Embryonic facial prominence (tissue), 1 donor: ENCODE measurements at regions not wholly inside any gene's neighbourhood (a gene's known extent, or its start where the extent isn't known, plus 50 kb on each side); places are given as distances from the start of the nearest gene placed in this dataset.

Experiments used
- DNase-seq: peaks from one replicate; pipeline ENCODE4 v3.0.0-alpha.2; 2016; ENCODE audit errors: extremely low spot score

GRCh38 chr3:64464955-64465354 lies 222.8 kb downstream of the ADAMTS9 start:
- DNase-seq = no peak

GRCh38 chr3:64463981-64464380 lies 223.8 kb downstream of the ADAMTS9 start:
- no peak for DNase-seq

DNA sequence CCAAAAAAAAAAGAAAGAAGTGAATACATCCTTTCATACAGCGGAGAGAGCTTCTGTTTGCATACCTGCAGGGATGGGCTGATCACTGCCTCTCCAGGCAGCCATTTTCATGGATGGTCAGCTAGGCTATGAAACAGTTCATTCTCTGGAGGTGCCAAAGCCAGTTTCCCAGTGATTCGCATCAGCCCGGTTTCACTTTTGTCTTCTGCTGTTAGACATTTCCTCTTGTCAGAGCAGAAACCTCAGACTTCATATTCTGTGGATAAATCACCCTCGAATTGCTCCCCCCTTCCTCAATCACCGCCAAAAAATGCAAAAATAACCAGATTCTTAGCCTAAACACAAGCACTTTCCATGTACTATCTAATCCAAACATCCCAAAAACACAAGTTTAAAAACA lies 225.6 kb downstream of the ADAMTS9 start:
- no peak for DNase-seq

DNA sequence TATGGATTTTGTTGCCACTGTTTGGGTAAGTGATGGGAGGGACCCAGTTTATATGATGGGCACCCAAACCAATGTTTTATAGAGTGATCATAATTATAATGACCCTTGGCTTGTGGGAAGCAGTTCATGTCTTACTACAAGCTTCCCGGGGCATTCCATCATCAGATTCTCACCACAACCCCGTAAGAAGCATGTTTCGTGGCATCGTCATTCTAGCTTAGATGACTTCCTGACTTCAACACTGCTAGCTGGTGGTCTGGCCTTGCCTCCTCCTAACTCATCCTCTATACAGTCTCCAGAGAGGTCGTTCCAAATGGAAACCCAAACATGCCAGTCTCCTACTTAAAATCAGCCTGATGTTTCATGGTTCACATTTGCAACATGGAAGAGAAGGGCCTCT lies 226.9 kb downstream of the ADAMTS9 start:
- no peak for DNase-seq

DNA sequence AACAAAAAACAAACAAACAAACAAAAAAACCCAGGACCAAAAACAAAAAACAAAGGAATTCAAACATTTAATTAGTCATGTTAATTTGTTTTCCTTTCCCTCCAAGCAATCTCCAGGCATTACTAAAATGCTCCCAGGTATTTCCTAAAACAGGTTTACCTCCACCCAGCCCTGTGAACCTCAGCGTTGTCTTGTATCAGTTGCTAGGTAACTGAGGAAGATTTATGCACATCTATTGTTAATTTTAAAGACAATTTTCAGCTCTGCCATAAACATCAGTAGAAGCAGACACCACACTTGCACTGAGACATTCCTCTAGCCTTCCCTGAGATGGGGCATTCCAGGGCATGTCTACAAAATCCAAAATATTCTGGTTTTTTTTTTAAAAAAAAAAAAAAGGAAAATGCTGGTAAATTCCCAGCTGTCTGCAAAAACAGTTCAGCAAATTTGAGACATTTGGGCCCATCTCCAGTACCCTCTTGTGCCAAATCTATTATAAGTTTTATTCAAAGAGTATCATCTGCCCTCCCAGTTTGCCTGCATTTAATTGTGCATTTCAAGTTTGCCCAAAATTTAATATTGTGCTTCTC lies 227.6 kb downstream of the ADAMTS9 start:
- DNase-seq = no peak

DNA sequence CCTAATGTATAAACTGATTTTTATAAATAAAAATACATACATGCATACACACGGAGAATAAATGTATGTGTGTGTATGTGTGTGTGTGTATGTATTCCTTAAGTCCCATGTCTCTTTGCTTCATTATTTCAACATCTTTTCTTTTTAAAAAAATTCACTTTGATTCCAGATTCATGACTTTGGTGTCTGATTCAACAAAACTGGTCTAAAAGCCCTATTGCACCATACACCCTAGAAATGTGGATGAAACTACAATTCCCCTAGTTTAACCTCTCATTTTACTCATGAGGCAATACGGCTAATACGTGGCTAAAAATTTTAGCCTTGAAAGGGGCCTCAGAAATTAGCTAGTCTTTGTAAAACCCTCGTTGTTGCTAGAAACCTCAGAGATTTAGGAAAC lies 228.1 kb downstream of the ADAMTS9 start:
- DNase-seq = no peak

DNA sequence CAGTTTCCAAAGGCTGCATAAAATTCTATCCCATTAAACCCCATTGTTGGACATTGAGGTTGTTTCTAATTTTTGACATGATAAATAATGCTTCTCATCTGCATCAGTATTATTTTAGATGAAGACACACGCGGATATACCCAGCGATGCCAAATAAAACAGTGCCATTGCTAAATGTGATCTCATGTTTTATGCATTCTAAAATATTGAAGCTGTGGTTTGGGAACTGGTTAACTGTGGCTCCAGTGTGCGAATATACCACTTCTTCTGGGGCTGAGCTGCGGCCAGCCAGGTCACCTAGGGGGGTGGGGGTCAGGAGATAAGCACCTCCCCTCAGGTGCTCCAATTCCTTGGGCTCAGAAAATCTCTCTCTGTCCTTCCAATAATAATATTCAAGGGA lies 230.0 kb downstream of the ADAMTS9 start:
- no peak for DNase-seq

GRCh38 chr3:64456674-64457073 lies 231.1 kb downstream of the ADAMTS9 start:
- DNase-seq = no peak

GRCh38 chr3:64455351-64455750 lies 230.1 kb upstream of the PRICKLE2 start:
- no peak for DNase-seq

GRCh38 chr3:64454768-64455167 lies 229.5 kb upstream of the PRICKLE2 start:
- DNase-seq = no peak

DNA sequence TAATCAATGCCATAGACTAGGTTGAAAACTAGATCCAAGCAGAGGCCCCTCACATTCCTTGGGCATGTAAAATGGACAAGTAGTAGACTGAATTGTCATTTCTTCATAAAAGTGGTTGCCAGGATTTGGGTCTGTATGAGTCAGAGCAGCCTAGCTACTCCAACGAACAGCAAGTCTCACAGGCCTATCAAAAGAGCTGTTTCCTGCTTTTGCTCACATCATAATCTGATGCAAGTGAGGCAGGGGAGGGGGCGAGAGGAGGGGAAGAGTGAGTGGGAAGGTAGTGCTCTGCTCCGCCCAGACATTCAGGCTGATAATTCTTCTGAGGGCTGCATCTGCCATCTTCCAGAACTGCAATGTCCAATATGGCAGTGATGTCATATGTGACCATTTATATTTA lies 228.9 kb upstream of the PRICKLE2 start:
- no peak for DNase-seq

DNA sequence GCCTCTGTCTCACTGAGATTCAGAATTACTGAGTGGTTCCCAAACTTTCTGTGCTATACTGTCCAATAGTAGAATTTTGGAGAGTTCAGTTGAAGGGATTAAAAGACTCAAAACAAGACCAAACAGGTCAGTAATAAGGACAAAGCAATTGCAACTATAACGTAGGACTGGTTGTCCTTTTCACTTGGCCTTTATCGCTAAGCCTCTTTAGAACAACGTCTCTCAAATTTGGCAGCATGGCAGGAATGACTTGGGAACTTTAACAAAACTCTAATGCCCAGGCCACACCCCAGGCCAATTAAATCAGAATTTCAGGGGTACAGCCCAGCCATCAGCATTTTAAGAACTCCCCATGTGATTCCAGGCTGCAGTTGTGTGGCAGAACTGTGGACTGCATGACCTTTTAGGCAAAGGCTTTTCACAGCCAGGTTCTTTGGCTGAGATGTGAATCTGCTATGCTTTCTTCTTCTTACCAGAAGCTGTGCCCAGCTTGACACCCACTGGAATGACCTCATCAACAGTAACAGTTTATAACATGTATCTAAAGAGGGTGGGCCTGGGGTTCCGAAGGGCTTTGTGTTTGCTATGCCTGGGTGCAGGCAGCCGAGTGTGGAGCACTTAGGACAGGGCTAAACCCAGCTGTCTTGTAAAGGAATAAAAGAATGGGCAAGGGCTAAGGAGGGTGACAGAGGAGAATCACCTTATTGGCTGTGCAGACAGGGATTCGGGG lies 226.2 kb upstream of the PRICKLE2 start:
- no peak for DNase-seq

- DNase-seq = no peak
Observed at GRCh38 chr3:64450396-64450956, 225.2 kb upstream of the PRICKLE2 start.

DNA sequence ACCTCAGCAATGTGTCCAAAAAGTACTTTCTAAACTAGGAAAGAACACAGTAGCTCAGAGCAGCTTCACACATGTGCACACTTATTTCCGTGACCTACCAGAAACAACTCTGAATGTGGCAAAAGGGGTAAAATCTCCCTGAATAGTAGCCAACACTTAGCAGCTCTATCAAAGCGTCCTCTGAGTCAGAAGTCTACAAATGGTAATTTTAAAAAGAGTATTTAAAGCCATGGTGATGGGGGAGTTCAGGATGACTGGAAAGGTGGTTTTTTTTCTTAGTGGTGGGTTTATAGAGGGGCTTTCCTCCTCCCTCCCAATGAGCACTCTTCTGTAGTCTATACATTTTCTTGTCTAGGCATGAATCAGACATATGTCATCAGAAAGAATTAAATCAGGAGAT lies 223.8 kb upstream of the PRICKLE2 start:
- DNase-seq = no peak

- DNase-seq = no peak
Observed at GRCh38 chr3:64445944-64446300, 220.7 kb upstream of the PRICKLE2 start.

DNA sequence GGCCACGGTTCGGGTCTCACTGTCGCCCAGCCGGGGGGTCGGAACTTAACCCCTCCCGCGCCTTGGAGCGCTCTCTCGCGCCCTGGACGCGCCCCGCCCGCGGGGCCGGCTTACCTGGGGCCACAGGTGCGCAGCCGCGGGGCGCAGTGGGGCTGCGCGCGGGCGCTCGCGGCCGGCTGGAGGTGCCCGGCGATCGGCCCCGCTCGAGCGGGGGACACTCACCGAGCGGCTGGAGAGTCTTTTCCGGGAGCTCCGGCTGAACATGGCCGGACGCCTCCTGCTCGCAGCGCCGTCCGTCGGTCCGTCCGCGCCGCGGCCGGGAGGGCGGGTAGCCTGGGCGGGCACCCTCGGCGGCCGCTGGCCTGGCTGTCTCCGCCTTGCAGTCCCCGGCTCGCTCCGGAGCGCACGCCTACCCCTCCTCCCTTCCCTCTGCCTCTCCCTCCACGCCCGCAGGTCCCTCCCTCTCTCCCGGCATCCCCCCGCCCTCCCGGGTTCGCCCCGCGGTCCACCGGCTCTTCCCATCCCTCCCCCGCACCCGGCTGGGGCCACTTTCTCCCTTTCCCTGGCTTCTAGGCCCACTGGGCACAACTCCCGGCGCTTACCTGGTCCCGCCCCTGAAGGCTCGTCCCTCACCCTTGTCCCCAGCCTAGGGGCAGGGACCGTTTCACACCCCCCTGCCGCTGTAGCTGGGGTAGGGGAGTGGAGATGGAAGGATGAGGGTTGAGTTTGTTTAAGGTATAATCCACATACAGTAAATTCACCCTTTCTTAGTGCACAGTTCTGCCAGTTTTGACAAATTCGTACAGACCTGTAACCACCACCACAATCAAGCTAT lies 220.1 kb upstream of the PRICKLE2 start:
- no peak for DNase-seq

DNA sequence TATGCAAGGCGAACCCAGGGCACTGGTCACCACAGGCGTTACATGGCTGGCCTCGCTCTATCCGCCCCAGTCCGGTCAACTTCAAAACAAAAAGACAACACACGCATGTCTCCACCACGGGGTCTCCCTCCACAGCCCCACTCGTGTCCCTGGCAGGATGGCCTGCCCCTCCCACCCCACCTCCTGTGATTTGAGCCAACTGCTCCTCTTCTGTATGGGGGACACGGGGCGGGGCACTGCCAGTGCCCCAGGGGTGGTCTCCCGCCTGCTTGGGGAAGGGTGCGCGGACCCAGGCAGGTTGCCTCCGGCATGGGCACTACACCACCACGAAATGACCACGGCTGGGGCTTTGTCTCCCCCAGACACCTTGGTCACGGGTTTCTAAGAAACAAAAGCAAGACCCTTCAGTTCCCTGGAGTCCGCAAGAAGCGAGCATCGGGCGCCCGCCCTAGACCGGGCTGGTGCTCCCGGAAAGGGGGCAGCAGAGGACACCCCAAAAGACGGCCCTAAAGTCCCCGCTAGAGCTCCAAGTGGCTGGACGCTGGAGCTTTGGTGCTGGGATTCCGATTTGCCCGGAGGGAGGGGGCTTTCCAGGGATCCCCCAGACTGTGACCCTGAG lies 219.3 kb upstream of the PRICKLE2 start:
- no peak for DNase-seq

DNA sequence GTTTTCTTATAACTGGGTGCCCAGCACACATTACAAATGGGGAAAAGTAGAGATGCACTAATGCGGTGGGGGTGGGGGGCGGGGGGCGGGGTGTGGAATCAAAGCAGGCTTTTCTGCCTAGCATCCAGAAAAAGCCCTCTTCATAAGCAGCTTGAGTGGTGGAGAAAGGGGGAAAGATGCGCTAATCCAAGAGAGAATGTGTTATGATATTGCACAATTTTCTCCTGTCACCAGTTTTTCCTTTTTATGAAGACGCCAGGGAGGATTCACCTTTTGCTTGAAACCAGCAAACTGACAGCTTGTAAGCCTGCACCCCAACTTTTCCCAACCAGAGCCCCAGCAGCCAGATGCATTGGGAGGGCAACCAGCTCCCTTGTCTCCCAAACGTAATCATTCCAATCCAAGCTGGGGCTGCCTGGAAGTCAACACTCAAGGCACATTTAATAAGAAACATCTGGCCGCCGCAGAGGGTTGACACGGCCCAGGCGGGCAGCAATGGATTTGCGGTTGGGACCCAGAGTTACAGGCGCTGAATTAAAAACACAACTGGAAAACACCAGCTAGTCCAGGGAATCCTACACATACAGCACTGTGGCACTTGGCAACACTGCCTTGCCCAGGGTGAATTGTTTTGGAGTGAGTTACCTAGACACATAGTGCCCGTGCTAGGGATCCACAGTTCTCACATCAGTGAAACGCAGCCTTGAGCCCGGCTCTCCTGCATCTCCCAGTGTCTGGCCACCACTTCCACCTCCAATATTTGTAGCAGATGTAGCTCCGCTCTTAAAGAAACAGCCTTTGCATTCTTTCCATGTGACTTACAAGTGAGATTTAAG lies 218.5 kb upstream of the PRICKLE2 start:
- DNase-seq = peak; percentile 66

GRCh38 chr3:64441861-64442260 lies 216.6 kb upstream of the PRICKLE2 start:
- DNase-seq = no peak

DNA sequence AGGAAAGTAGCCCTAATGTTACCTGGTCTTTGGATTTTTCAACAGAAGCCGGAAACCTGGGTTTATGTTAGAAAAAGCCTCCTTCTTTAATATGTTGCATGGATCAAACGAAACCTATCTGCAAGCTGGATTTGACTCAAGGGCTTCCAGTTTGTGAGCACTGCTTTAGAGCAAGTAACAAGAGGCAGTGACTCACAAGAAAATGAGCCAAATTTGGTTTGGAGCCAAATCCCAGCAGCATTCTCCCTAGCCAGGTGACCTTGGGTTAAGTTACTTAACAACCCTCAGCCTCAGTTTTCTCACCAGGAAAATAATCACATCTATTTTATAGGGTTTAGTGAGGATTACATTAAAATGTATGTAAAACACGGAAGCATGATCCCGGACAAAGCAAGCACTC lies 215.2 kb upstream of the PRICKLE2 start:
- no peak for DNase-seq

- no peak for DNase-seq
Observed at GRCh38 chr3:64438812-64439211, 213.5 kb upstream of the PRICKLE2 start.
